ENCODE measurements at regions not wholly inside any gene's neighbourhood (a gene's known extent, or its start where the extent isn't known, plus 50 kb on each side); places are given as distances from the start of the nearest gene placed in this dataset.

- H3K27me3 ChIP-seq, result no peaks in the 10 kb centered on the region
- no peak for DNase-seq
- TF ChIP-seq, protein P1, sequence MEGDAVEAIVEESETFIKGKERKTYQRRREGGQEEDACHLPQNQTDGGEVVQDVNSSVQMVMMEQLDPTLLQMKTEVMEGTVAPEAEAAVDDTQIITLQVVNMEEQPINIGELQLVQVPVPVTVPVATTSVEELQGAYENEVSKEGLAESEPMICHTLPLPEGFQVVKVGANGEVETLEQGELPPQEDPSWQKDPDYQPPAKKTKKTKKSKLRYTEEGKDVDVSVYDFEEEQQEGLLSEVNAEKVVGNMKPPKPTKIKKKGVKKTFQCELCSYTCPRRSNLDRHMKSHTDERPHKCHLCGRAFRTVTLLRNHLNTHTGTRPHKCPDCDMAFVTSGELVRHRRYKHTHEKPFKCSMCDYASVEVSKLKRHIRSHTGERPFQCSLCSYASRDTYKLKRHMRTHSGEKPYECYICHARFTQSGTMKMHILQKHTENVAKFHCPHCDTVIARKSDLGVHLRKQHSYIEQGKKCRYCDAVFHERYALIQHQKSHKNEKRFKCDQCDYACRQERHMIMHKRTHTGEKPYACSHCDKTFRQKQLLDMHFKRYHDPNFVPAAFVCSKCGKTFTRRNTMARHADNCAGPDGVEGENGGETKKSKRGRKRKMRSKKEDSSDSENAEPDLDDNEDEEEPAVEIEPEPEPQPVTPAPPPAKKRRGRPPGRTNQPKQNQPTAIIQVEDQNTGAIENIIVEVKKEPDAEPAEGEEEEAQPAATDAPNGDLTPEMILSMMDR (IDR thresholded peaks at IDR 0.05), result no peak
- no peak for TF ChIP-seq POLR2A (IDR thresholded peaks at IDR 0.05)
- H3K9me3 ChIP-seq (replicated peaks in 1 of 3), result no peaks in the 10 kb centered on the region
- H3K4me1 ChIP-seq (replicated peaks in 1 of 2), result no peaks in the 10 kb centered on the region
- H3K27ac ChIP-seq, result no peak overlapping the region
- no peak overlapping the region for H3K4me3 ChIP-seq
- WGBS, 4 donors, result 46 to 55% (median 53%) methylated on average over 1 of the region's 1 CpG
- no peaks in the 10 kb centered on the region for H3K36me3 ChIP-seq (replicated peaks in 1 of 2)
- intact Hi-C loops (cut with DNase I), result no loop called here
These were observed 286.9 kb upstream of the VSTM2A start for GRCh38 chr7:54255242-54255641.

GRCh38 chr7:54259185-54259584 is 283.0 kb upstream of the VSTM2A start:
- TF ChIP-seq, protein P1 (IDR thresholded peaks at IDR 0.05), result no peak
- no peak for TF ChIP-seq POLR2A (IDR thresholded peaks at IDR 0.05)
- no peaks in the 10 kb centered on the region for H3K9me3 ChIP-seq (replicated peaks in 1 of 3)
- no peak overlapping the region for H3K4me3 ChIP-seq
- intact Hi-C loops (cut with DNase I), result no loop called here
- H3K36me3 ChIP-seq (replicated peaks in 1 of 2), result no peaks in the 10 kb centered on the region
- DNase-seq, result no peak
- no peaks in the 10 kb centered on the region for H3K27me3 ChIP-seq
- no peaks in the 10 kb centered on the region for H3K4me1 ChIP-seq (replicated peaks in 1 of 2)
- no peak overlapping the region for H3K27ac ChIP-seq
- WGBS, 4 donors, result 80 to 86% (median 82%) methylated on average over 9 of the region's 9 CpGs

- 48 to 75% (median 66%) methylated on average over 1 of the region's 1 CpG for WGBS, 4 donors
- intact Hi-C loops (cut with DNase I), result no loop called here
- no peaks in the 10 kb centered on the region for H3K9me3 ChIP-seq (replicated peaks in 1 of 3)
- H3K27me3 ChIP-seq, result no peaks in the 10 kb centered on the region
- H3K36me3 ChIP-seq (replicated peaks in 1 of 2), result no peaks in the 10 kb centered on the region
- H3K4me1 ChIP-seq (replicated peaks in 1 of 2), result no peaks in the 10 kb centered on the region
- no peak for DNase-seq
- TF ChIP-seq, protein P1 (IDR thresholded peaks at IDR 0.05), result no peak
- TF ChIP-seq POLR2A (IDR thresholded peaks at IDR 0.05), result no peak
- no peak overlapping the region for H3K27ac ChIP-seq
- H3K4me3 ChIP-seq, result no peak overlapping the region
These were observed 281.2 kb upstream of the VSTM2A start for GRCh38 chr7:54260941-54261371.

- Histone ChIP-seq H3K4me3 (no peak overlapping the region), H3K4me1 (replicated peaks in 1 of 2) (no peaks in the 10 kb centered on the region), H3K9me3 (replicated peaks in 1 of 3) (peaks cover 0 to under 1% (median 0%) of the 10 kb centered on the region in 3 donors), H3K27me3 (no peaks in the 10 kb centered on the region), H3K27ac (no peak overlapping the region), H3K36me3 (replicated peaks in 1 of 2) (no peaks in the 10 kb centered on the region)
- DNase-seq, result no peak
- TF ChIP-seq, protein P1 (IDR thresholded peaks at IDR 0.05), result no peak
- TF ChIP-seq POLR2A (IDR thresholded peaks at IDR 0.05), result no peak
- 31 to 71% (median 43%) methylated on average over 1 of the region's 1 CpG for WGBS, 4 donors
- intact Hi-C loops (cut with DNase I), result no loop called here
These were observed 263.3 kb upstream of the VSTM2A start for GRCh38 chr7:54278847-54279246.

Data from adrenal gland (tissue), 9 donors.